ENCODE measurements at regions not wholly inside any gene's neighbourhood (a gene's known extent, or its start where the extent isn't known, plus 50 kb on each side); places are given as distances from the start of the nearest gene placed in this dataset.

- no TSS peak for BruUV-seq (replicated peaks)
Observed at GRCh38 chr1:4336507-4336906, 317.9 kb upstream of the AJAP1 start.

More at GRCh38 chr1:4336507-4336906, 317.9 kb upstream of the AJAP1 start:
- Histone ChIP-seq H3K9me1 (ENCODE audit: insufficient read depth, low read length) (no peaks in the 10 kb centered on the region), H3K9me3 (ENCODE audit: control insufficient read depth, insufficient read depth, low read length) (peaks cover 46% of the 10 kb centered on the region), H4K20me1 (ENCODE audit: insufficient read depth, low read length) (no peaks in the 10 kb centered on the region), H4K8ac (ENCODE audit: low read depth in 2 of 2, low read length in 2 of 2) (no peak overlapping the region), H2AK9ac (replicated peaks; ENCODE audit: low read depth, low read length, poor library complexity) (no peak overlapping the region), H2BK15ac (ENCODE audit: low read depth, low read length) (no peak overlapping the region), H3K36me3 (ENCODE audit: control insufficient read depth, insufficient read depth, low read length) (no peaks in the 10 kb centered on the region), H4K5ac (ENCODE audit: low read depth, low read length) (no peak overlapping the region), H3K9ac (ENCODE audit: low read depth, low read length) (no peak overlapping the region), H3K27ac (ENCODE audit: insufficient read depth, low read length) (no peak overlapping the region), H3K23ac (ENCODE audit: low read depth, low read length) (no peak overlapping the region), H2BK20ac (ENCODE audit: low read depth, low read length) (no peak overlapping the region), H3K14ac (replicated peaks; ENCODE audit: low read depth, low read length) (no peak overlapping the region), H2AK5ac (ENCODE audit: low read depth, low read length) (no peak overlapping the region), H3K4me3 (ENCODE audit: insufficient read depth, low read depth, low read length) (no peak overlapping the region), H3K18ac (ENCODE audit: low read depth, low read length) (no peak overlapping the region), H2BK120ac (ENCODE audit: low read depth, low read length) (no peak overlapping the region), H3K79me1 (ENCODE audit: low read depth in 1 of 2, low read length in 2 of 2) (no peaks in the 10 kb centered on the region), H3K4me2 (ENCODE audit: low read depth, low read length) (no peak overlapping the region), H2AFZ (replicated peaks; ENCODE audit: low read length, poor library complexity) (no peak overlapping the region), H3K4ac (ENCODE audit: low read depth, low read length) (no peak overlapping the region), H3K4me1 (ENCODE audit: control insufficient read depth, insufficient read depth, low read length) (no peaks in the 10 kb centered on the region), H2BK5ac (ENCODE audit: low read depth, low read length, poor library complexity, severe bottlenecking) (peak overlapping the region; percentile 33), H3K27me3 (ENCODE audit: control insufficient read depth, insufficient read depth, low read length) (no peaks in the 10 kb centered on the region), H3K56ac (ENCODE audit: extremely low read depth, insufficient read depth, low read length) (no peak overlapping the region), H4K91ac (ENCODE audit: insufficient read depth, low read depth, low read length) (no peak overlapping the region)
- no CpG with 5 or more reads among the region's 3 CpGs for WGBS, 2 experiments (ENCODE audit: extremely low coverage in 2 of 2, insufficient read length in 1 of 2)
- DNase-seq (no peak), ATAC-seq (ENCODE audit: low read depth) (no peak)
- intact Hi-C loops (cut with micrococcal nuclease) (no loop called here), dilution Hi-C loops (cut with HindIII; ENCODE audit: low sequenced_read_pairs, unreplicated experiment) (no loop called here), in situ Hi-C loops (cut with MboI; ENCODE audit: low sequenced_read_pairs) (no loop called here)
- ChIA-PET CTCF (no interaction called here), POLR2A (ENCODE audit: unreplicated experiment) (no interaction called here)
- no peak for TF ChIP-seq BHLHE40 (IDR thresholded peaks at IDR 0.05; ENCODE audit: low read depth, low read length)
- TF ChIP-seq CHD1 (IDR thresholded peaks at IDR 0.05; ENCODE audit: low read depth, low read length): no peak
- no peak for TF ChIP-seq RFX5 (IDR thresholded peaks at IDR 0.05; ENCODE audit: low read depth, low read length)
- TF ChIP-seq NFE2L2 (IDR thresholded peaks at IDR 0.05; ENCODE audit: low read depth, low read length): no peak
- TF ChIP-seq MXI1 (IDR thresholded peaks at IDR 0.05; ENCODE audit: borderline replicate concordance, low read depth, low read length): no peak
- no peak for TF ChIP-seq CTCF (conservative IDR thresholded peaks at IDR 0.05; ENCODE audit: low read depth, low read length)
- no peak for TF ChIP-seq ELK1 (IDR thresholded peaks at IDR 0.05; ENCODE audit: borderline replicate concordance, low read depth, low read length)
- TF ChIP-seq RAD21 (IDR thresholded peaks at IDR 0.05; ENCODE audit: low read length): no peak
